Right lobe of liver (tissue), 6 donors: ENCODE measurements at regions not wholly inside any gene's neighbourhood (a gene's known extent, or its start where the extent isn't known, plus 50 kb on each side); places are given as distances from the start of the nearest gene placed in this dataset.

Experiments
- ATAC-seq, 4 donors: fragments of 200-7000 bp; cut with Tn5 transposase; one replicate each; pipeline ENCODE4 v1.9.1; 2020; ENCODE audit warnings: mild to moderate bottlenecking in 4 of 4, moderate library complexity in 4 of 4
- DNase-seq, 3 donors: peaks; one replicate each; pipeline ENCODE4 v3.0.0-alpha.2; 2020
- H3K27ac ChIP-seq, 3 donors: fragments of 200-600 bp; one replicate each; pipeline ENCODE4 v1.8.0; 2022
- H3K27me3 ChIP-seq, 2 donors: fragments of 200-600 bp; one replicate each; pipeline ENCODE4 v1.8.0; 2022
- H3K36me3 ChIP-seq, 4 donors: fragments of 200-600 bp; sonication (generic) in 1 of 4; one replicate each; pipeline versions ENCODE4 v1.5.1 to v1.8.0; 2017 to 2022; ENCODE audit warnings: control low read depth in 1 of 4
- H3K4me1 ChIP-seq, 4 donors: fragments of 200-600 bp; sonication (generic) in 1 of 4; one replicate each; pipeline versions ENCODE4 v1.5.1 to v1.8.0; 2017 to 2022; ENCODE audit warnings: control low read depth in 1 of 4
- H3K4me3 ChIP-seq, 3 donors: fragments of 200-600 bp; one replicate each; pipeline ENCODE4 v1.8.0; 2022
- H3K9me3 ChIP-seq, 4 donors: fragments of 200-600 bp; sonication (generic) in 1 of 4; one replicate each; pipeline versions ENCODE4 v1.5.1 to v1.8.0; 2017 to 2022; ENCODE audit warnings: control low read depth in 1 of 4
- POLR2A ChIP-seq: fragments of 450-650 bp; IDR thresholded peaks from one replicate; pipeline ENCODE4 v1.6.1; 2017; ENCODE audit warnings: antibody characterized with exemption, mild to moderate bottlenecking
- WGBS: methylation state at CpG from one replicate; pipeline ENCODE4 v1.1.6; 2018; ENCODE audit warnings: low coverage, low lambda C conversion rate; ENCODE audit not compliant: insufficient coverage; ENCODE audit errors: missing lambda C conversion rate; 5-methylcytosine and 5-hydroxymethylcytosine counted together
- intact Hi-C, 2 donors: fragments of 100-400 bp; cut with DNase I; formaldehyde crosslinking; loops; one replicate each; pipeline versions ENCODE4 v1.11.2 to v1.14.1; 2022
- TF ChIP-seq, protein P1 (sequence below), 4 donors: fragments of 200-600 bp in 3 of 4; fragments of 450-650 bp in 1 of 4; IDR thresholded peaks; one replicate each; pipeline versions ENCODE4 v1.5.1 to v1.8.0; 2016 to 2022; ENCODE audit warnings: antibody characterized with exemption in 4 of 4, mild to moderate bottlenecking in 2 of 4
- donor health status: DM: no; HTN: yes; CAD: no.
- donor health status: DM: no; HTN: no; CAD: no.
- donor health status: DM: no; HTN: no; CAD: no.
- donor health status: DM: no; HTN: yes; CAD: no.
- donor health status: DM: no; HTN: yes; CAD: no.

DNA sequence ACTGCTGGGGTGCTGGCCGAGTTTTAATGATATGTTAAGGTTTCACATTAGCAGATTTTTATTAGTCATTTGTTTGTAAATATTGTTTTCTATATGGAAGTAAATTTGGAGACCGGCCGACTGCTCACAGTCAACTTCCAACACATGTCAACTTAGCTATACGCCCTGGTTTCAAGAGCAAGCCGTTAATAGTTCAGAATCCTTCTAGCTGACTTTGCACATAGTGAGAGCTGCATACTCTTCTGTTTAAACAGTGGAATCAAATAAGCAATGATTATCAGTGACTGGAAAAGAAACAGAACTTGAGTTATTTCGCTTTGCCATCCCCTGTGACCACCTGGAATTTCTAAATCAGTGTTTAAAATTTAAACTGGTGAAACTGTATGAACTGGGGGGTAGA is 109.9 kb downstream of the PFKFB3 start:
- intact Hi-C loops = no loop called here
- ATAC-seq (no peak), DNase-seq (no peak)
- WGBS = 48% methylated on average over 6 of the region's 6 CpGs
- no peak for TF ChIP-seq POLR2A
- TF ChIP-seq, protein P1, sequence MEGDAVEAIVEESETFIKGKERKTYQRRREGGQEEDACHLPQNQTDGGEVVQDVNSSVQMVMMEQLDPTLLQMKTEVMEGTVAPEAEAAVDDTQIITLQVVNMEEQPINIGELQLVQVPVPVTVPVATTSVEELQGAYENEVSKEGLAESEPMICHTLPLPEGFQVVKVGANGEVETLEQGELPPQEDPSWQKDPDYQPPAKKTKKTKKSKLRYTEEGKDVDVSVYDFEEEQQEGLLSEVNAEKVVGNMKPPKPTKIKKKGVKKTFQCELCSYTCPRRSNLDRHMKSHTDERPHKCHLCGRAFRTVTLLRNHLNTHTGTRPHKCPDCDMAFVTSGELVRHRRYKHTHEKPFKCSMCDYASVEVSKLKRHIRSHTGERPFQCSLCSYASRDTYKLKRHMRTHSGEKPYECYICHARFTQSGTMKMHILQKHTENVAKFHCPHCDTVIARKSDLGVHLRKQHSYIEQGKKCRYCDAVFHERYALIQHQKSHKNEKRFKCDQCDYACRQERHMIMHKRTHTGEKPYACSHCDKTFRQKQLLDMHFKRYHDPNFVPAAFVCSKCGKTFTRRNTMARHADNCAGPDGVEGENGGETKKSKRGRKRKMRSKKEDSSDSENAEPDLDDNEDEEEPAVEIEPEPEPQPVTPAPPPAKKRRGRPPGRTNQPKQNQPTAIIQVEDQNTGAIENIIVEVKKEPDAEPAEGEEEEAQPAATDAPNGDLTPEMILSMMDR (IDR thresholded peaks at IDR 0.05) = no peak
- Histone ChIP-seq H3K4me3 (no peak overlapping the region), H3K27me3 (no peaks in the 10 kb centered on the region), H3K4me1 (no peaks in the 10 kb centered on the region), H3K27ac (no peak overlapping the region), H3K9me3 (no peaks in the 10 kb centered on the region), H3K36me3 (no peaks in the 10 kb centered on the region)

DNA sequence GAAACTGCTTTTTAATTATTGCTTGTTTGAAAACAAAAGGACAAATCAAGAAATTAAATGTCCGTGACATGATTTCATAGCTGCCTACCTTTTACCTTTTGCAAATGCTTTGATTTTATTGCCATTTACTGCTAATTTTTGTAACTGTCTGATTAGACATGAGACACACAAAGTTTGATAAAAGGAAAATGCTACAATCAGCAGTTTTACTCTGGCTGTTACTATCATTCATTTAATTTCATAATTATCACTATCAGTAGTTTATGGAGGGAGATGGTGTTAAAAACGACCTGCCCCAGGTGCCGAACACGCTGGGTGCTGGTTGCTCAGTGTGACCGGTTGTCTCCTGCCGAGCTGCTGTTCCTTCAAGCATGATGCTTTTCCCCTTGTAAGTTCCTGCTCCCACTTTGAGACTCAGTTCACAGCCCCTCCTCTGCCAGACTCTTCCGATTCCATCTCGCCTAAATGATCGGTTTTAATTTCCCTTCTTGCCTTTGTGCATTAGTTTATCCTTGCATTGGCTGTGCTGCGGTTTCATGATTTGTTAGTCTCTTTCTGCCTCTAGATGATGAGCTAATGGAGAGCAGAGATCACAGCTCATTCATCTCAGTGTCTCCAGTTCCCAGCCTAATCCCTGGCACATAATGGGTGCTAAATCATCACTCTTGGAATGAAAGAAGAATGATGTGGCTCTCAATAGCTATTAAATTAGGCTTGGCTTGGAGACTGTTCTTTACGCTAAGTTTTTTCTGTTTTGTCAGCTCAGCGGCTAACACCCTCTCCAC is 110.6 kb downstream of the PFKFB3 start:
- Histone ChIP-seq H3K9me3 (no peaks in the 10 kb centered on the region), H3K27ac (no peak overlapping the region), H3K36me3 (no peaks in the 10 kb centered on the region), H3K4me3 (no peak overlapping the region), H3K27me3 (no peaks in the 10 kb centered on the region), H3K4me1 (no peaks in the 10 kb centered on the region)
- no peak for ATAC-seq
- intact Hi-C loops = no loop called here
- DNase-seq = no peak
- 79% methylated on average over 12 of the region's 12 CpGs for WGBS
- TF ChIP-seq POLR2A = no peak
- TF ChIP-seq, protein P1 (IDR thresholded peaks at IDR 0.05) = no peak

DNA sequence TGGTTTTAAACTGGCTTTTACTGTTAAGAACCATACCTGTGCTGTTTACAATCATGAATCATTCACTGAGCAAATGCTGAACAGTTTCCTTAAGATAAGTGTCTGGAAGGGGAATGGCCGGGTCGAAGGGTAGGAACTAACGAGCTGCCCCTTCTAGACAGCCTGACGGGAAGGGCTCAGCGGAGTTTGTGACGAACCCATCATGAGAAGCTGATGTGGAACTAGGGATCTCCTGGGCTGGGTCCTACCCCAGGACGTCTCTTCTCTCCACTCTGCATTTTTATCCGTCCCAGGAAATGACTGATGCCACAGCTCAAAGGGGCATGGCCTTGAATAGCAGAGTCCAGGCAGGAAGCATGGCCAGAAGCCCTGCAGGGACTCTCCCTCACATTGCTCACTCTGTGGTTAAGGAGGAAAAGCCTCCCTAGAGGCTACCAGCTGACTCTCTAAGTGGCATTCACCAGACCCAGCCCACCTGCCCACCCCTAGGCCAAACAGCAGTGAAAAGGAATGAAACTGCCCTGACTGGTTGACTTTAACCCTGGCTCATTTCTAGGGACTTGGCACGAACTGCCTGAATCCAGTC is 112.0 kb downstream of the PFKFB3 start:
- H3K27ac ChIP-seq = no peak overlapping the region
- no peaks in the 10 kb centered on the region for H3K4me1 ChIP-seq
- no peaks in the 10 kb centered on the region for H3K9me3 ChIP-seq
- no peaks in the 10 kb centered on the region for H3K36me3 ChIP-seq
- ATAC-seq = peak in 2 of 4 donors; percentile 14 to 49
- H3K27me3 ChIP-seq = no peaks in the 10 kb centered on the region
- intact Hi-C loops = no loop called here
- TF ChIP-seq POLR2A = no peak
- TF ChIP-seq, protein P1 (IDR thresholded peaks at IDR 0.05) = no peak
- WGBS = no CpG with 5 or more reads among the region's 9 CpGs
- no peak overlapping the region for H3K4me3 ChIP-seq
- DNase-seq = no peak

DNA sequence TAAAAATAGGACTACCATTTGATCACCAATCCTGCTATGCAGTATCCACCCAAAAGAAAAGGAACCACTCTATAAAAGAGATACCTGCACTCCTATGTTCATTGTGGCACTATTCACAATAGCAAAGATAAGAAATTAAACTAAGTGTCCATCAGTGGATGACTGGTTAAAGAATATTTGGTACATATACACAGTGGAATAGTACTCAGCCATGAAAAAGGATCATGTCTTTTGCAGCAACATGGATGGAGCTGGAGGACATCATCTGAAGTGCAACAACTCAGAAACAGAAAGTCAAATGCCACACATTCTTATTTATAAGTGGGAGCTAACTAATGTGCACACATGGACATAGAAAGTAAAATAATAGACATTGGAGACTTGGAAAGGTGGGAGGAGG is 116.4 kb downstream of the PFKFB3 start:
- no peak for DNase-seq
- no peaks in the 10 kb centered on the region for H3K27me3 ChIP-seq
- no peak overlapping the region for H3K27ac ChIP-seq
- no peaks in the 10 kb centered on the region for H3K4me1 ChIP-seq
- intact Hi-C loops = no loop called here
- TF ChIP-seq, protein P1 (IDR thresholded peaks at IDR 0.05) = no peak
- TF ChIP-seq POLR2A = no peak
- no peaks in the 10 kb centered on the region for H3K9me3 ChIP-seq
- no peaks in the 10 kb centered on the region for H3K36me3 ChIP-seq
- no peak for ATAC-seq
- H3K4me3 ChIP-seq = no peak overlapping the region
